Progenitor cell of endocrine pancreas (in vitro differentiated cells): ENCODE measurements at regions not wholly inside any gene's neighbourhood (a gene's known extent, or its start where the extent isn't known, plus 50 kb on each side); places are given as distances from the start of the nearest gene placed in this dataset.

Experiments
- DNase-seq: peaks from one replicate; pipeline ENCODE4 v3.0.0; 2021; ENCODE audit warnings: low spot score; ENCODE audit not compliant: unreplicated experiment
- H3K27ac Mint-ChIP-seq: 2 replicates; pipeline ENCODE4 v1.8.0; 2021; ENCODE audit warnings: mild to moderate bottlenecking, moderate library complexity, mixed read lengths
- H3K27me3 Mint-ChIP-seq: 2 replicates; pipeline ENCODE4 v1.8.0; 2021; ENCODE audit warnings: mixed read lengths
- H3K36me3 Mint-ChIP-seq: 2 replicates; pipeline ENCODE4 v1.8.0; 2022; ENCODE audit warnings: mixed read lengths; ENCODE audit not compliant: insufficient read depth
- H3K4me1 Mint-ChIP-seq: 2 replicates; pipeline ENCODE4 v1.8.0; 2021; ENCODE audit warnings: low read depth, mixed read lengths
- H3K4me3 Mint-ChIP-seq: 2 replicates; pipeline ENCODE4 v1.8.0; 2021; ENCODE audit warnings: low read depth, mild to moderate bottlenecking, moderate library complexity, mixed read lengths
- H3K9me3 Mint-ChIP-seq: 2 replicates; pipeline ENCODE4 v1.8.0; 2021; ENCODE audit warnings: low read depth, mixed read lengths
- TF ChIP-seq, protein P1 (sequence below): fragments of 200-600 bp; sonication (generic); IDR thresholded peaks from one replicate; pipeline ENCODE4 v1.5.0; 2021; ENCODE audit warnings: antibody characterized with exemption, mild to moderate bottlenecking; ENCODE audit not compliant: unreplicated experiment

DNA sequence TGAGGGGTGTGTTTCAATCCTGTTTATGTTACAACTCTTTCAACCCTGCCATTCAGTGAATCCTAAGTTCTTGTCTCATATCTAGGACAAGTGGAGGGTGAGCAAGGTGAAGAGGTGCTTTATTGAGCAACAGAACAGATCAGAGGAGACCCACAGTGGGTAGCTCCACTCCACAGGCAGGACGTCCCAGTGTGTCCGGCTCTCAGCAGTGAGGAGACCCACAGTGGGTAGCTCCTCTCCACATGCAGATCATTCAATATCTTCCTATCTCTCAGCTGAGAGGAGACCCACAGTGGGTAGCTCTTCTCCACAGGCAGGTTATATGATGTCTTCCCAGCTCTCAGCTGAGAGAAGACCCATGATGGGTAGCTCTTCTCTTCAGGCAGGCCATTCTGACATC lies 556.7 kb downstream of the SI start:
- DNase-seq, result no peak

DNA sequence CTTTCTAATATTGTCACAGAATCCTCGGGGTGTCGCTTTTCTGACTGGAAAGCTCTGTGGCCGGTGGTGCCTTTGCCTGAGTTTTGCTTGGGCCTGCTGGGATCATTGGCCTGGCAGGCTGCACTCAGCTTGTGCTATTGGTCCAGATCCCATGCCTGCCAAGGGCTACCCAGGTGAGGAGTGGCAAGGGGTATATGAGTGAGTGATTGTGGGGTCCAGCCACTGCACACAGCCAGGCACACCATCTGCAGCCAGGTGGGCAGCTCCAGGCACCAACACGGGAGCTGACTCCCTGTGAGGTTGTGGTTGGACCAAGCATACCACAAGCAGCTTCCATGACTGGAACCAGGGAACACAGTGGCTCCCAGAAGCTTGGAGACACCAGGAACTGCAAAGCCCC lies 557.2 kb downstream of the SI start:
- Mint-ChIP-seq H3K4me3 (no peak overlapping the region), H3K4me1 (peaks cover 13% of the 10 kb centered on the region), H3K36me3 (peaks cover 2% of the 10 kb centered on the region), H3K9me3 (peaks cover 16% of the 10 kb centered on the region), H3K27ac (no peak overlapping the region), H3K27me3 (no peaks in the 10 kb centered on the region)
- no peak for DNase-seq
- TF ChIP-seq, protein P1, sequence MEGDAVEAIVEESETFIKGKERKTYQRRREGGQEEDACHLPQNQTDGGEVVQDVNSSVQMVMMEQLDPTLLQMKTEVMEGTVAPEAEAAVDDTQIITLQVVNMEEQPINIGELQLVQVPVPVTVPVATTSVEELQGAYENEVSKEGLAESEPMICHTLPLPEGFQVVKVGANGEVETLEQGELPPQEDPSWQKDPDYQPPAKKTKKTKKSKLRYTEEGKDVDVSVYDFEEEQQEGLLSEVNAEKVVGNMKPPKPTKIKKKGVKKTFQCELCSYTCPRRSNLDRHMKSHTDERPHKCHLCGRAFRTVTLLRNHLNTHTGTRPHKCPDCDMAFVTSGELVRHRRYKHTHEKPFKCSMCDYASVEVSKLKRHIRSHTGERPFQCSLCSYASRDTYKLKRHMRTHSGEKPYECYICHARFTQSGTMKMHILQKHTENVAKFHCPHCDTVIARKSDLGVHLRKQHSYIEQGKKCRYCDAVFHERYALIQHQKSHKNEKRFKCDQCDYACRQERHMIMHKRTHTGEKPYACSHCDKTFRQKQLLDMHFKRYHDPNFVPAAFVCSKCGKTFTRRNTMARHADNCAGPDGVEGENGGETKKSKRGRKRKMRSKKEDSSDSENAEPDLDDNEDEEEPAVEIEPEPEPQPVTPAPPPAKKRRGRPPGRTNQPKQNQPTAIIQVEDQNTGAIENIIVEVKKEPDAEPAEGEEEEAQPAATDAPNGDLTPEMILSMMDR, result no peak

More for the DNA sequence above, 556.7 kb downstream of the SI start:
- Mint-ChIP-seq H3K36me3 (peaks cover 2% of the 10 kb centered on the region), H3K4me3 (no peak overlapping the region), H3K27me3 (no peaks in the 10 kb centered on the region), H3K4me1 (peaks cover 13% of the 10 kb centered on the region), H3K9me3 (peaks cover 16% of the 10 kb centered on the region), H3K27ac (no peak overlapping the region)
- TF ChIP-seq, protein P1, result no peak

DNA sequence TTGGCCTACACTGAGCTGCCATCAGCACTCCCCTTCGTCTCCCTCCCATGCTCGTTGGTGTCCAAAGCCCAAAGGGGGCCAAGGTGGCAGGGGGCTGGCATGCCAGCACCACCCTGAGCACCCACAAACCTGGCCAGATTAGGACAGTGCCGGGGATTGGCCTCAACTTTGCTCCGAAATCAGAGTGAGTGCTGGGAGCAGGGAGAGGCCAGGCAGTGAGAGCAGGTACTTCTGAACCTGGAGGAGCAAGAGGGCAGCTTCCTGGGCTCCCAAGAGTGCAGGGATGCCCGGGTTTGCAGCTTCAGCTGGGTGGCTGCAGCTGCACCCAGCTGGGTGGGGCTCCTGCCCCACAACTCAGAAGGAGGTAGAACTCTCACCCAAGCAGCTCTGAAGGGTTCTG lies 563.0 kb downstream of the SI start:
- H3K4me3 Mint-ChIP-seq, result no peak overlapping the region
- peaks cover 2% of the 10 kb centered on the region for H3K36me3 Mint-ChIP-seq
- H3K27me3 Mint-ChIP-seq, result no peaks in the 10 kb centered on the region
- TF ChIP-seq, protein P1, result no peak
- peaks cover 15% of the 10 kb centered on the region for H3K9me3 Mint-ChIP-seq
- no peak overlapping the region for H3K27ac Mint-ChIP-seq
- DNase-seq, result no peak
- no peaks in the 10 kb centered on the region for H3K4me1 Mint-ChIP-seq

DNA sequence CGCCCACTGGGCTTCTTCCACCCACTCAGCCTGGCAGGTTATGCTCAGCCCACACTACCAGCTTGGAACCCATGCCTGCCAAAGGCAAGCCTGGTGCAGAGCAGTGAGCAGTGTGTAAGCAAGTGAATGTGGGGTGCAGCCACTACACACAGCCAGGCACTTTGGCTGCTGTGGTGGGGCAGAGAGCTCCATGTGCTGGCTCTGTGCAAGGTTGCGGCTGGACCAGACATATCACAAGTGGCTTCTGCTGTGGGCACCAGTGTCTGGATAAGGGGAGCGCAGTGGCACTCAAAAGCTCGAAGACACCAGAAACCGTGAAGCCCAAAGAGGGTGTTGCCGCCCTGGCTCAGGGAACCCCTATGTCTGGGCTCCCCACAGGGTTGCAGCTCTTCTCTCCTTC lies 563.7 kb downstream of the SI start:
- TF ChIP-seq, protein P1, result no peak
- H3K36me3 Mint-ChIP-seq, result peaks cover 2% of the 10 kb centered on the region
- H3K4me1 Mint-ChIP-seq, result no peaks in the 10 kb centered on the region
- no peak overlapping the region for H3K27ac Mint-ChIP-seq
- no peak overlapping the region for H3K4me3 Mint-ChIP-seq
- DNase-seq, result no peak
- H3K27me3 Mint-ChIP-seq, result no peaks in the 10 kb centered on the region
- peaks cover 15% of the 10 kb centered on the region for H3K9me3 Mint-ChIP-seq

DNA sequence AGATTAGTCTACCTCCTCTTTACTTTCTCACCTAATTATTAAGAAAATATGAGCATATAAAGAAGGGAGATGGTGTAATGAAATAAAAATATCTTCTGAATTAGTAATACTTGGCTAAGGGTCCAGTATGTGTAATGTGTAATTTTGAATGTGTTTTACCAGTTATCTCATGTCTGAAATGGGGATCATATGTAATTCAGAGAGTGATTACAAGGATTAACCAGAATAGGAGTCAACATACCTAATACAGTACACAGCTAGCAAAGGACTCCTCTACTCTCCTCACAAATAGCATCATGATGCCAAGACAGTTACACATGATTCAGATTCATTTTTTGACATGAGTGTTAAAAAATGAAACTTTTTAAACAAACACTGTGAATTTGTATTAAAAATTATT lies 570.4 kb downstream of the SI start:
- Mint-ChIP-seq H3K9me3 (peaks cover 4% of the 10 kb centered on the region), H3K27me3 (no peaks in the 10 kb centered on the region), H3K27ac (no peak overlapping the region), H3K36me3 (no peaks in the 10 kb centered on the region), H3K4me1 (no peaks in the 10 kb centered on the region), H3K4me3 (no peak overlapping the region)
- no peak for DNase-seq
- TF ChIP-seq, protein P1, result no peak

DNA sequence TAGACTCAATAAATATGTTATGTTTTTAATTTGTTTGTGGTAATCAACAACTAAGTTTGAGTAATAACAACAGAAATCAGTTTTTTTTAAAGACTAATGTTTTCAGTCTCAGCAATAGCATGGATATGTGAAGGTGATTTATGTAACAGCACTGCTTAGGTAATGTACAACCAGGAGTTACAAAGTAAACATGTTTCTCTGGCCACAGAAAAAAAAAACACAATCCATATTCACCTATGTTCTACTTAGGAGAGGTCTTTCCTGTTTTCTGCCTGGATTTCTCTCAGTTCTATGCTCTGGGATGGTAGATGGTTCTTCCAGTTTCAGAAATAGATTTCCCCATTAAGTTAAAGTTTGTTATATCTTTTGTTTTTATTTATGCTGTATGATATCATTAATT lies 579.4 kb downstream of the SI start:
- peaks cover 4% of the 10 kb centered on the region for H3K4me1 Mint-ChIP-seq
- TF ChIP-seq, protein P1, result no peak
- peaks cover 8% of the 10 kb centered on the region for H3K9me3 Mint-ChIP-seq
- no peak for DNase-seq
- H3K27me3 Mint-ChIP-seq, result no peaks in the 10 kb centered on the region
- H3K36me3 Mint-ChIP-seq, result no peaks in the 10 kb centered on the region
- peak overlapping the region; percentile 84 for H3K27ac Mint-ChIP-seq
- H3K4me3 Mint-ChIP-seq, result no peak overlapping the region
